ENCODE measurements at regions not wholly inside any gene's neighbourhood (a gene's known extent, or its start where the extent isn't known, plus 50 kb on each side); places are given as distances from the start of the nearest gene placed in this dataset.

- H3K36me3 ChIP-seq (ENCODE audit: insufficient read depth, insufficient read length, low read length): no peaks in the 10 kb centered on the region
- no peak for DNase-seq (ENCODE audit: low read depth, low spot score)
- no peak overlapping the region for H3K9ac ChIP-seq (ENCODE audit: insufficient read length, low read depth)
- H3K4me1 ChIP-seq (ENCODE audit: insufficient read depth, insufficient read length): peaks cover 2% of the 10 kb centered on the region
- no peak overlapping the region for H3K4me3 ChIP-seq (ENCODE audit: insufficient read length, low read depth)
- H3K9me3 ChIP-seq (ENCODE audit: insufficient read depth, low read length): no peaks in the 10 kb centered on the region
- H3K27me3 ChIP-seq (ENCODE audit: insufficient read depth, insufficient read length): no peaks in the 10 kb centered on the region
- TF ChIP-seq ZNF274 (IDR thresholded peaks at IDR 0.05; ENCODE audit: low read depth, low read length) (no peak), YY1 (IDR thresholded peaks at IDR 0.05; ENCODE audit: insufficient read depth, insufficient read length) (no peak), SUZ12 (IDR thresholded peaks at IDR 0.05; ENCODE audit: extremely low read depth, insufficient read depth, insufficient read length) (no peak)
Measured at GRCh38 chr7:131721660-131722059, 165.2 kb upstream of the PODXL start.

GRCh38 chr7:131720703-131721102 lies 164.3 kb upstream of the PODXL start:
- TF ChIP-seq SUZ12 (IDR thresholded peaks at IDR 0.05; ENCODE audit: extremely low read depth, insufficient read depth, insufficient read length) (no peak), YY1 (IDR thresholded peaks at IDR 0.05; ENCODE audit: insufficient read depth, insufficient read length) (no peak), ZNF274 (IDR thresholded peaks at IDR 0.05; ENCODE audit: low read depth, low read length) (no peak)
- DNase-seq (ENCODE audit: low read depth, low spot score): no peak
- Histone ChIP-seq H3K9me3 (ENCODE audit: insufficient read depth, low read length) (no peaks in the 10 kb centered on the region), H3K36me3 (ENCODE audit: insufficient read depth, insufficient read length, low read length) (no peaks in the 10 kb centered on the region), H3K27me3 (ENCODE audit: insufficient read depth, insufficient read length) (no peaks in the 10 kb centered on the region), H3K4me1 (ENCODE audit: insufficient read depth, insufficient read length) (peaks cover 2% of the 10 kb centered on the region), H3K4me3 (ENCODE audit: insufficient read length, low read depth) (no peak overlapping the region), H3K9ac (ENCODE audit: insufficient read length, low read depth) (no peak overlapping the region)

GRCh38 chr7:131717181-131717580 lies 160.8 kb upstream of the PODXL start:
- no peaks in the 10 kb centered on the region for H3K9me3 ChIP-seq (ENCODE audit: insufficient read depth, low read length)
- no peak for DNase-seq (ENCODE audit: low read depth, low spot score)
- no peak overlapping the region for H3K4me3 ChIP-seq (ENCODE audit: insufficient read length, low read depth)
- TF ChIP-seq YY1 (IDR thresholded peaks at IDR 0.05; ENCODE audit: insufficient read depth, insufficient read length): no peak
- no peak for TF ChIP-seq SUZ12 (IDR thresholded peaks at IDR 0.05; ENCODE audit: extremely low read depth, insufficient read depth, insufficient read length)
- no peak for TF ChIP-seq ZNF274 (IDR thresholded peaks at IDR 0.05; ENCODE audit: low read depth, low read length)
- H3K4me1 ChIP-seq (ENCODE audit: insufficient read depth, insufficient read length): no peaks in the 10 kb centered on the region
- H3K9ac ChIP-seq (ENCODE audit: insufficient read length, low read depth): no peak overlapping the region
- H3K27me3 ChIP-seq (ENCODE audit: insufficient read depth, insufficient read length): no peaks in the 10 kb centered on the region
- no peaks in the 10 kb centered on the region for H3K36me3 ChIP-seq (ENCODE audit: insufficient read depth, insufficient read length, low read length)

GRCh38 chr7:131699323-131699722 lies 142.9 kb upstream of the PODXL start:
- Histone ChIP-seq H3K4me1 (ENCODE audit: insufficient read depth, insufficient read length) (no peaks in the 10 kb centered on the region), H3K4me3 (ENCODE audit: insufficient read length, low read depth) (no peak overlapping the region), H3K27me3 (ENCODE audit: insufficient read depth, insufficient read length) (no peaks in the 10 kb centered on the region), H3K36me3 (ENCODE audit: insufficient read depth, insufficient read length, low read length) (no peaks in the 10 kb centered on the region), H3K9ac (ENCODE audit: insufficient read length, low read depth) (no peak overlapping the region), H3K9me3 (ENCODE audit: insufficient read depth, low read length) (peaks cover 15% of the 10 kb centered on the region)
- no peak for DNase-seq (ENCODE audit: low read depth, low spot score)
- no peak for TF ChIP-seq YY1 (IDR thresholded peaks at IDR 0.05; ENCODE audit: insufficient read depth, insufficient read length)
- no peak for TF ChIP-seq SUZ12 (IDR thresholded peaks at IDR 0.05; ENCODE audit: extremely low read depth, insufficient read depth, insufficient read length)
- TF ChIP-seq ZNF274 (IDR thresholded peaks at IDR 0.05; ENCODE audit: low read depth, low read length): no peak

GRCh38 chr7:131692131-131692960 lies 135.9 kb upstream of the PODXL start:
- Histone ChIP-seq H3K36me3 (ENCODE audit: insufficient read depth, insufficient read length, low read length) (no peaks in the 10 kb centered on the region), H3K27me3 (ENCODE audit: insufficient read depth, insufficient read length) (no peaks in the 10 kb centered on the region), H3K9ac (ENCODE audit: insufficient read length, low read depth) (peak overlapping the region; percentile 67), H3K4me3 (ENCODE audit: insufficient read length, low read depth) (no peak overlapping the region), H3K9me3 (ENCODE audit: insufficient read depth, low read length) (no peaks in the 10 kb centered on the region), H3K4me1 (ENCODE audit: insufficient read depth, insufficient read length) (peaks cover 12% of the 10 kb centered on the region)
- TF ChIP-seq SUZ12 (IDR thresholded peaks at IDR 0.05; ENCODE audit: extremely low read depth, insufficient read depth, insufficient read length) (no peak), YY1 (IDR thresholded peaks at IDR 0.05; ENCODE audit: insufficient read depth, insufficient read length) (no peak), ZNF274 (IDR thresholded peaks at IDR 0.05; ENCODE audit: low read depth, low read length) (no peak)
- DNase-seq (ENCODE audit: low read depth, low spot score): peak; percentile 75

- no peak for DNase-seq (ENCODE audit: low read depth, low spot score)
- peaks cover 12% of the 10 kb centered on the region for H3K4me1 ChIP-seq (ENCODE audit: insufficient read depth, insufficient read length)
- peak overlapping the region; percentile 42 for H3K9ac ChIP-seq (ENCODE audit: insufficient read length, low read depth)
- TF ChIP-seq SUZ12 (IDR thresholded peaks at IDR 0.05; ENCODE audit: extremely low read depth, insufficient read depth, insufficient read length) (no peak), YY1 (IDR thresholded peaks at IDR 0.05; ENCODE audit: insufficient read depth, insufficient read length) (no peak), ZNF274 (IDR thresholded peaks at IDR 0.05; ENCODE audit: low read depth, low read length) (no peak)
- no peaks in the 10 kb centered on the region for H3K27me3 ChIP-seq (ENCODE audit: insufficient read depth, insufficient read length)
- H3K36me3 ChIP-seq (ENCODE audit: insufficient read depth, insufficient read length, low read length): no peaks in the 10 kb centered on the region
- H3K9me3 ChIP-seq (ENCODE audit: insufficient read depth, low read length): no peaks in the 10 kb centered on the region
- no peak overlapping the region for H3K4me3 ChIP-seq (ENCODE audit: insufficient read length, low read depth)
Measured at GRCh38 chr7:131691454-131692130, 135.2 kb upstream of the PODXL start.

GRCh38 chr7:131690441-131690840 lies 134.0 kb upstream of the PODXL start:
- no peaks in the 10 kb centered on the region for H3K9me3 ChIP-seq (ENCODE audit: insufficient read depth, low read length)
- H3K4me3 ChIP-seq (ENCODE audit: insufficient read length, low read depth): no peak overlapping the region
- DNase-seq (ENCODE audit: low read depth, low spot score): no peak
- no peaks in the 10 kb centered on the region for H3K27me3 ChIP-seq (ENCODE audit: insufficient read depth, insufficient read length)
- TF ChIP-seq YY1 (IDR thresholded peaks at IDR 0.05; ENCODE audit: insufficient read depth, insufficient read length) (no peak), ZNF274 (IDR thresholded peaks at IDR 0.05; ENCODE audit: low read depth, low read length) (no peak), SUZ12 (IDR thresholded peaks at IDR 0.05; ENCODE audit: extremely low read depth, insufficient read depth, insufficient read length) (no peak)
- no peaks in the 10 kb centered on the region for H3K36me3 ChIP-seq (ENCODE audit: insufficient read depth, insufficient read length, low read length)
- no peak overlapping the region for H3K9ac ChIP-seq (ENCODE audit: insufficient read length, low read depth)
- peaks cover 12% of the 10 kb centered on the region for H3K4me1 ChIP-seq (ENCODE audit: insufficient read depth, insufficient read length)

All from NT2/D1 (cell line).